A172 (cell line): ENCODE measurements at regions not wholly inside any gene's neighbourhood (a gene's known extent, or its start where the extent isn't known, plus 50 kb on each side); places are given as distances from the start of the nearest gene placed in this dataset.
"Not testable (repeated sequence)": the region's sequence is repeated elsewhere in the genome, so short reads cannot be mapped to it uniquely, and the experiment has no call there.

Experiments
- DNase-seq: peaks from one replicate; pipeline ENCODE4 v3.0.0-alpha.2; 2015; ENCODE audit warnings: low spot score

DNA sequence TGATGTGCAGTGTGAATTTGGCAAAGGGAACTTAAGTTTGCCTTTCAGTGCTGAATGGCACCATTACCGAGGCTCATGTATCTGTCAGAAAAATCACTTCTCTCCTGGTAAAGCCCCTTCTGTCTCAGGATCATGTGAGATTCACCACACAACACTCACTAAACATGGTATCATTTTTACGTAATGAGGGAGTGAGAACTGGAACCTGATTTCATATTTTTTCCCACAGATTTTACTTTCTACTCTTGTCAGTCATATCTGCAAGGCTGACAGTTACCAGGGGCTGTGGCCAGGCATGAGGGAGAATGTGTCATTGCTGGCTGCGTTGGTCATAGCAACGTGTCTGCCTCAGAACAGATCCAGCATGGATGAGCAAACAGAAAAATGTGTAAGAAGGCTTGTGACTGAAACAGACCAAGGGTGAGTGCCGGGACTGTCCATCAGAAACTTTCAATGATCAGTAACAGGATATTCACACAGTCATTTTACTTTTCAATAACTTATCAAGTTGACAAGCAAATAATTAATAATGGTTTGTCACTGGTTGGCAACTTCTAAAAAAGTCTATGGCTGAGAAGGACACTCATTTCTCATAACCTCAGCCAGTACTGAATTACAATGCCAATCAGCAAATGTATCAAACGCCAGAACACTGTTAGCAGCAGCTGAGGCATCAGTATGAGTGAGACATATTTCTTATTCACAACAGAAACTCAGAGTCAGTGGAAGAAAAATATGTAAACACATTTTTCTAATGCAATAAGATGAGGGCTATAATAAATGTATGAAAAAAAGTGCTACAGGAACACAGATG, 100.5 kb downstream of the CDC42EP3 start:
- DNase-seq = peak; percentile 86

DNA sequence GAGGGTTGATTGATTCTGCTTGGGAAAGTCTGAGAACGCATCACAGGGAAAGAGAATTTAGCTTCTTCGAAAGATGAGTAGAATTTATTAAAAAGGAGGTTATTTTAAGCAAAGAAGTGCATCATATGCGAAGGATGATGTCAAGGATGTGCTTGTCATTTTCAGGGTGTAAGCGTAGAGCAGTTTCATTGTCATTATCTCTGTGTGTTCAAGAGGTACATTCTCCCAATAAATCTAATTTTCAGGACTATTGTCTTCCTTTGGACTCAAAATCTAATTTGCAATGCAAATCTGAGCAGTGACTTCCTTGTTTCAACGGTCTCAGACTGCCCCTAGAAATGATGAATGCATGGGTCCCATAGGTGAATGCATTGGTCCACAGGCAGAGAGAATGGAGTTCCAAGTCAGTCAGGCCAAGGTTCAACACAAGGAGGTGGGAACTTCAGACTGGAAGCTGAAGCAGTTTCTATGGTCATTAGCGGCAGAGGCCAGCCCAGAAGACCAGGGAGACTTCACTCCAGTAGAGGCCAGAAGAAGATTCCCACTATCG, 99.8 kb downstream of the CDC42EP3 start:
- DNase-seq = no peak

DNA sequence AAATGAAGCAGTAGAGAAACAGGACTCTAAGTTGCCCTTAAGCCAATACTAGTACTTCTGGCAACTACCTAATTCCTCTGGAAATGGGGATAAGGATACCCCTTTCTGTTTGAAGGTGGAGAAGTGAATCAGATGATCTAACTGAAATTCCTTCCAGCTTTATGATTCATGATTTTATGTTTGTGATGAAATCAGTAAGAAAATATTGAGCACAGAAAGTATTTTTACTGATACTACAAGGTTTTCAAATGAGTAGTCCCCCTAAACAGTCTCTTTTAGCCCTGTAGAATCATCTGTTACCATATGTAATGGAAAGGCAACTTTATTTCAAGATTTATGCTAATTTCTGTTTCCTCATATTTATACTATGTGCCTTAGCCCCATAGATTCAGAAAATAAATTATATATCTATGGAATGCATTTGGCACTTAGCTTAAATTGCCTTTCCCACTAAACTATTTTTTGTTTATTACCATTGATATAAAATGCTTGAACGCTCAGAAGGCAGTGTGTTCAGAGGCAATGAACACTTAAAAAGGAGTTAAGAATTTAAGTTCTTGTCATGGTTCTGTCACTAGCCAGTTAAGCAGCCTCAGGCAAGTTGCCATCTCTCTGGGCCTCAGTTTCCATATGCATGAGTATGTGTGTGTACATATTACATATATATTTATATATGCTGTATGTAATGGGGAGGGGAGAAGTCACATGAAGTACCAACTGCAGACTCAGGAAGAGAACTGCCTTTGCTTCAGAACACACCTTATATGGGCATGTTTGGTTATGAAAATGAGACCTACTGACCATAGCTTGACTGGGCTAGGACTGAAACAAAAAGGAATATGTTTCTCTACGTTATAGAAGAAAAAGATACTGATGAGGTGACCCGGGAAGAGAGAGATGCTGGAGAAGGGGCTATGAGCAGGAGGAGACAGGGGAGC, 97.7 kb downstream of the CDC42EP3 start:
- DNase-seq = no peak

DNA sequence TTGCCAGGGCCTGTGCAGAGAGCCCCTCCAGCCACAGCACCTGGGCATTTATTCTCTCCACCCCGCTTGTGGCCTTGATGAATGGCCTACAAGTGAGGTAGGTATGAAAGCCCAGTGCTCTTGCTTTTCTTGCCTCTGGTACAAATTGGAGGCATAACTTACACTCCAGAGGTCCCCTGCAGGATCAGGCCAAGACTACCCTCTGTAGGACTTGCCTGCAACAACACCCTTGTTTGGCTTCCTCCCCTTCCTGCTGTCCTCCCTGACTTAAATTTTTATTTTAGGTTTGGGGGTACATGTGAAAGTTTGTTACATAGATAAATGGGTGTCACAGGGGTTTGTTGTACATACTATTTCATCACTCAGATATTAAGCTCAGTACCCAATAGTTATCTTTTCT, 95.7 kb downstream of the CDC42EP3 start:
- DNase-seq = no peak

DNA sequence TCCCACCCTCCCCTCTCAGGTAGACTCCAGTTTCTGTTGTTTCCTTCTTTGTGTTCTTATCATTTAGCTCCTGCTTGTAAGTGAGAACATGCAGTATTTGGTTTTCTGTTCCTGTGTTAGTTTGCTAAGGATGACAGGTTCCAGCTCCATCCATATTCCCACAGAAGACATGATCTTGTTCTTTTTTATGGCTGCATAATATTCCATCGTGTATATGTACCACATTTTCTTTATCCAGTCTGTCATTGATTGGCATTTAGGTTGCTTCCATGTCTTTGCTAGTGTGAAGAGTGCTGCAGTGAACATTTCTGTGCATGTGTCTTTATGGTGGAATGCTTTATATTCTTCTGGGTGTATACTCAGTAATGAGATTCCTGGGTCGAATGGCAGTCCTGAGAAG, 95.2 kb downstream of the CDC42EP3 start:
- not testable (repeated sequence) for DNase-seq

DNA sequence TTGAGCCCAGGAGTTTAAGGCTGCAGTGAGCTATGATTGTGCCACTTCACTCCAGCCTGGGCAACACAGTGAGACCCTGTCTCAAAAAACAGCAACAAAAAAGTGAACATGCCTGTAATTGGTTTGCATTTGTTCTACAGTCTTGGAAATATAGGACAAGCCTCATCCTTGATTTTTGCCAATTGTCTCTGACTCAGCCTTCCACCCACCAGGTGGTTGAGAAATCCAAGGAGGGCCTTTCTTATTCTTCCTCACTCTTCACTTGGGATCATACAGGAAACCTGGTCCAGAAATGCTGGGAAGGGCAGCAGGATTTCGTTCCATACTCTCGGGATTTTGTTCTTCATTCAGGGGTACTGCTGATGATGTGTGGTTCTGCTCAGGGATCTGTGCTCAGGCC, 94.6 kb downstream of the CDC42EP3 start:
- no peak for DNase-seq

DNA sequence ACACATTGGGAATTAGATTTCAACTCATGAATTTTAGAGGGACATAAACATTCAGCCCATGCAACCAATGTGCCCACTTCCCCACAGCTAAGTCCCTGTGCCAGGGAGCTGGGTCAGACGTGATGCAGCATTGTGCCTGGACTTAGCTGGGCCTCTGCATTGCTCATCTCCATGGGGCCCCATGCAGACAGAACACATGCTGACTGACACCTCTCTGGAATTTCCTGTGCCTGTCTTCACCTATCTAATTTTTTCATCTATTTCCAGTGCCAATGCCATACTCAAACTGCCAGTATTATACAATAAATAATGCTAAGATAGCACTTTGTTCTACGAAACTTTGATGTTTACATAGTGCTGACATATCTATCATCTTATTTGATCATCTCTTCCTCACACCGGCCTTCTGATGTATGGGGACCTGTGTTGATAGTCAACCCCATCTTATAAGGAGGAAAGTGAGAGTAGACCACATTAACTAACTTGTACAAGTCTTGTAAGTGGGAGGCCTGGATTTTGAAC, 92.2 kb downstream of the CDC42EP3 start:
- DNase-seq = no peak

DNA sequence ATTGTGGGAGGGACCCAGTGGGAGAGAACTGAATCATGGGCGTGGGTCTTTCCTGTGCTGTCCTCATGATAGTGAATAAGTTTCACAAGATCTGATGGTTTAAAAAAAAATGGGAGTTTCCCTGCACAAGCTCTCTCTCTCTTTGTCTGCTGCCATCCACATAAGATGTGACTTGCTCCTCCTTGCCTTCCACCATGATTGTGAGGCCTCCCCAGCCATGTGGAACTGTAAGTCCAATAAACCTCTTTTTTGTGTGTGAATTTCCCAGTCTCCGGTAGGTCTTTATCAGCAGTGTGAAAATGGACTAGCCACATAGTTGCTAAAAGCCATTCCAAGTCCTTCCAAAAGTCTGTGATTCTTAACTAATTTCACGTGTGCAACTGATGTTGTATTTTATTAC, 91.5 kb downstream of the CDC42EP3 start:
- DNase-seq = not testable (repeated sequence)

DNA sequence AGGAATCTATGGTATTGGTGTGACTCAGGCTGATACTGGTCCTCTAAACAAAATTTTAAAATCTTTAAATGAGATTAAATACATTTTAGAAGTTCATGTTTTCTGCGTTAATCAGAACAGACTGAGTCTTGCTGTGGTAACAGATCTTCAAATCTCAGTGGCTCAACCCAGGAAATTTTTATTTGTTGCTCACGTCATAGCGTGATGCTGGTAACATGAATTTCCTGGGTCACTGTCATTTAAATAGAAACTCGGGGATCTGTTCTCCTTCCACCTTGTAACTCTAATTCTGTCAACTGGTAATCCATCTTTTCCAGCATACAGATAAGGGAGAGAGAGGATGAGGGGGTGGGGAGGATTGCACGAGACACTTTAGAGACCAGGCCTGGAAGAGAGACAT, 90.0 kb downstream of the CDC42EP3 start:
- no peak for DNase-seq

DNA sequence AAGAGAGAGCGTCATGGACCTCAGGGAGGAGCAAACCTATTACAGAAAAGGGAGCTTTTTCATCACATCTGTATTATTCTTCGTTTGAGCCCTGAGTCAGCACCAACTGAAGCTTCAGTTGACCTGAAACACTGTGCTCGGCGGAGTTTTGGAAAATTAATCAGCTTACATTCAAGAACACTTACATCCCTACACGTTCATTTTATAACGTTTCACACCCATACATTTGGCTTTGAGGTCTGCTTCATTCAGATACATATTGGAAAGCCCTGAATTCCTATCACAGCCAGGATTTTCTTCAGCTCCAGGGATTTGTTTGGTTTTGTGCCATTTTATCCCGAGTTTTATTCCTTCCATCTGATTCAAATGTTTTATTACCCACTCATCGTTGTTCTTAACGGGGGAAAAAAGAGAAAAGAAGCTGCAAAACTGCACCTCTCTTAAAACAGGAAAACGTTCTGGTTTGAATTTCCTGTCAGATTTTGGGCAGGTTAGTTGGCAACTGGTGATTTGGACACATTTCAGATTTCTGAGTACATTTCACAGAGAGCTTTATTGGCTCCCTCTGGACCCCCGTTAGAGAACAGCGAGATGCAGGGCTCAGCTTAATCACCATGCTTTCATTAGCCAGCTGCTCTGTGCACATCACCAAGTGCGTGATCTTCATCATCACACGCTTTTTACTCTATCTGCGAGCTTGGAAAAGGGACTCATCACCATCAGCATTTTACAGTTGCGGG, 88.8 kb downstream of the CDC42EP3 start:
- no peak for DNase-seq

DNA sequence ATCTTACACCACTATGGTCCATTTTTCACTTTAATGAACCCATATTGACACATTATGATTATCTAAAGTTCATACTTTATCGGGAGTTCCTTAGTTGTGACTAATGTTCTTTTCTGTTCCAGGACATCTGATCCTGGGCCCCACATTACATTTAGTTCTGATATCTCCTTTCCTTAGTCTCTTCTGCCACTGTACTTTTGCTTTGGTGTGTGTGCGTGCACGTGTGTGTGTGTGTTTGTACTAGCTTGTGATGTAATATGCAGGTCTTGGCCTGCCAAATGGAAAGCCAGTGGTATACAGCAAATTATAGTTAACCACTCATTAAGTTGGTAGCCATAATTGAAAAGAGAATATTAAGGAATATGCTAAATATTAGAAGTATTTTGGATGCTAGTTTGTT, 88.0 kb downstream of the CDC42EP3 start:
- DNase-seq = no peak

DNA sequence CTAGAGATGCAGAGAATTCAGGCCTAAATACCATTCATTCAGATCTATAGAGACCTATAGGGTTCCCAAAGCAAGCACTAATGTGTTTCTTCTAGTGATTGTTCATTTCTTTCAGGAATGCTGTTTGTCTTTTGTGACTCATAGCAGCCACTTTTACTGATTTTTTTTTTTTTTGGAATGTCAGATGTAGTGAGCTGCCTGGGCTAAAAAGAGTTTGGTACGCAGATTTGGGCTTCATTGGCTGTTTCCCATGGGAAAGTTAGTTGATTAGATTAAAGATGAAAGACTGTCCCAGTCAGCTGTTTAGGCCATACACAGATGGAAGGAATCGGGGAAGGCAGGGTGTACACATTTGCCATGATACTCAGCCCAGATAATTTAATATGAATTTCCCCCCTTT, 87.6 kb downstream of the CDC42EP3 start:
- DNase-seq = peak; percentile 76

DNA sequence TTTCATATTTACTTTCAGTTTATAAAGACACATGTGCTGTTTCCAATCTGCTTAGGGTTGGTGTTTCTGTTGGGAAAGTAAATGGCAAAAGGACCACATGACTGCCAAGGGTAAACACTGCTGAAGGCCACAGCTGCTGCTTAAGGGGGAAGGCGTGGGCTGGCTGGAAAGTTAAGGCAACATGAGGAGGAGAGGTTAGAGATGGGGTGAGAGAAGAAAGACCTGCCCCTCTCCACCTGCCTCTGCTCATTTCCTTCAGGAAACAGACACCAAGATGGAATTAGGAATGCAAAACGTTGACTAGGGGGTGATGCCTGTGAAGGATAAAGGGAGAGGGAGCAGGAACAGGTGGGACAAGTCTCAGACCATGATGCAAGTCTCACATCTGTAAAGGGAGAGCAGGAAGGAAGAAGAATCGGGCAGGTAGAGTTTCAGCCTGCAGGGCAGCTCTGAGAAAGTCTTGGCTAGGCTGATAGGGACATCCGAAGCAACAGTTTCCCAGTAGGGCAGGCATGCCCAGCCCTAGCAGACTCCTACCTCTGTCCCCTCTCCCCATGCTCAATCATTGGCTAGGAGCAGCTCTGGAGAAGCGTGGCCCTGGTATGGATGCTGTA, 86.0 kb downstream of the CDC42EP3 start:
- no peak for DNase-seq

DNA sequence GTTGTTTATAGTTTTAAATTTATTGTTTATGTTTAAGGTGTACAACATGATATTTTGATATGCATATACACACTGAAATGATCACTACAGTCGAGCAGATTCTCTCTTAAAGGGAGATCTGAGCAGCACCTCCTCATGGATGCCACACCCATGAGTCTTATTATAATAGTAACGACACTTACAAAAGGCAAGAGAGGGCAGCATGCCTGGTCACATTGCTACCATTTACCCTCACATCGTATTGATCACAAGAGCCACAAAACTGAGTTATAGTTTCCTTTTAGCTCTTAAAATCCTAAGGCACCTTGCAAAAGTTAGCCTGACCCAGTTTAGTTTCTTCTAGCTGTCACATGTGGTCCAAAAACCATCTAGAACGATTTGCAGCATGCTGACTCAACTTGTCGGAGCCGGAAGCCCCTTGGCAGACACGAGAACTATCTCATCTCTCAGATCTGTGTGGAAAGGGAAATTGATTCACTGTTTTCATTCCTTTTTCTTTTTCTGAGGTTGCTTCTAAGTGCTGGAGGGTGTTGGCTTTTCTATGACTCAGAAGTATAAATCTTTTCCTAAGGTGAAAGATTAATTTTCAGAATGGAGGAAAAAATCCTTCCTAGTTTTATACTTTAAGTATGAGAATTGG, 85.3 kb downstream of the CDC42EP3 start:
- DNase-seq = peak; percentile 96

DNA sequence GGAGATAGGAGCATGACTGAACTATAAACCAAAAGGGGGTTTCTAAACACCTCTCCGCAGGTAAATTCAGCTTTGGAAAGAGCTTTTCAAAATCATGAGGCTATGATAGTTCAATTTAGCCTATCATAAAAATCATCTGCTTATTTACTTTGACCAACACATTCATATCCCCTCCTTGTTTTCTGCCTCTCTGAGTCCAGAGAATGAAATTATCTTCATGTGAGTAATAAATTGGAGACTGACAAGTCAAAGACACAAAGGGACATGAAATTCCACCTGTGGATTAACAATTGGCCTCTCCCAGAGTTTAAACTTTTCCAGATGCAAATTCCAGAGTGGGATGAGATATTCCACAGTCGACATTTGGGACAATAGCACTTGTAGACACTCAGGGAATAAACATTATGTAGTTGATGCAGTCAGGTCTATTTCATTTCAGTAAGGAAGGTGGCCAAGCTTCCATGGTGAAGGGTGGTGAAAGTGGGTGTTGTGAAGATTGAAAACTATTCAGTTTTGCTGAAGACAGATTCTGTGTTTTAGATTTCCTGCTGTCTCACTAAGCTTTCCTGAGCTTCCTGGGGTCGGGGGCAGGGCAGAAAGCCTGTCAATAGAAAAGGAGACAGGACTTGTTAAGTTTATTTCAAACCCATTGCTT, 84.7 kb downstream of the CDC42EP3 start:
- peak; percentile 63 for DNase-seq

DNA sequence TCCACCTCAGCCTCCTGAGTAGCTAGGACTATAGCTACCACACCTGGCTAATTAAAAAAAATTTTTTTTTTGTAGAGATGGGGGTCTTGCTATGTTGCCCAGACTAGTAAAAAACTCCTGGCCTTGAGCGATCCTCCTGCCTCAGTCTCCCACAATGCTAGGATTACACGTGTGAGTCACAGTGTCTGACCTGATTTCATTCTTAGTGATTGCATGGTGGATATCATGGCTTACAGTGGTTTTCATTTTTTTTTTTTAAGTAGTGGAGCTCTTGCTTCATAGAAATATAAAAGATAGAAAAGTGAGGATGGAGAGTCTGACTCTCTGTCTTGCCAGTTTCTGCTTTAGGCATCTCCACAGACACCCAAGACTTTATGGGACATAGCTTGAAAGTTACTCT, 83.6 kb downstream of the CDC42EP3 start:
- DNase-seq = no peak

DNA sequence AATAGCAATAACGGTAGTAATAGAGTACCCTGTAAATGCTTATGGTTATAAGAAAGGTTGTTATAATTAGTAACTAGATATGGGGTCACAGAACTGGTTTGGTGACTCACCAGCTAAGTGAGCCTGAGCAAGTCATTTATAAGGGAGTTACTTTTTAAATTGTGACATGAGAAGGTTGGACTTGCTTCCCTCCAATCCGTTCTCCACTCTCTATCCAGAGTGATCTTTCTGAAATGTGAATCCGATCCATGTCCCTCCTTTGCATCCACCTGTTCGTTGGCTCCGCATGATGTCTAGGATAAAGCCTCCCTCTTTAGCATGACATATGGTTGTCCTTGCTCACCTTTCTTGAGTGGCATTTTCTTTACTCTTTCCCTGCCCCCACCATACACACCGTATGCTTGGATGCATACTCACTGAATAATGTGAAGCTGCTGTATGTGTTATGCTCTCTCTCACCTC, 83.1 kb downstream of the CDC42EP3 start:
- peak; percentile 72 for DNase-seq

DNA sequence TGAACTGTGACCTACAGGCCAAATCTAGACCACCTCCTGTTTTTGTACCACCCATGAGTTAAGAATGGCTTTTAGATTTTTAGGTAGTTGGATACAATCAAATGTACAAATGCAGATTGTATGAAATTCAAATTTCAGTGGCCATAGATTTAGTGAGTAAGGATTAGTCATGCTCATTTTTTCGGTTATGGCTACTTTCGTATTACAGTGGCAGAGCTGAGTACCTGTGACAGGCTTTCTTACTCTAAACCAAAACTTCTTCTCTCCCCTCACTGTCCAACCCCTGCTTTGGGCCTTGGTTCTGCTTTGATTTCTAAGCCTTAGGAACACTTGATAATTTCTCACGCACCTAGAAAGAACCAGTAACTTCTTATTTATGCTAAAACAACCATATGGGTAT, 82.1 kb downstream of the CDC42EP3 start:
- DNase-seq = no peak

DNA sequence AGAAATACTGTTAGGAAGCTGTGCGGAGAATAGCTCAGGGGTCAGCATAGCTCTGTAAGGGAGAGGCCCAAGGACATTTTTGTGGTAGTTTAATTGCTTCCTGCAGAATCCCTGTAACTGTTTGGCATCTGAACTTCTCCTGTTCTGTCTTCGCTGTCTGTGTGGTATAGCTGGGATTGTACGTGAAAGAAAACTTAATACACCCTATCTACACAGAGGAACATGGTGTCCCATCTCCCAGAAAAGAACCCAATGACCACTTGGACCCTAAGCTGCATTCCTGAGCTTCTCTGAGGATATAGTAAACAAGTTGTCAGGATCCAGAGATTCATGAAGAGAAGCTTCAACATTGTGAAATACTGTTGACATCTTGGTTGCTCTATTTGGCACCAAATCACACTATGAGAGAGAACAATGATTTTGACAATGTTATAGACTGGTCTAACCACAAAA, 81.3 kb downstream of the CDC42EP3 start:
- peak; percentile 94 for DNase-seq
